Stimulated activated CD4-positive, alpha-beta T cell treated with anti-CD3 and anti-CD28 coated beads, Interleukin-2, amount 100 ng/mL, for 24 hours (primary cell): ENCODE measurements at regions not wholly inside any gene's neighbourhood (a gene's known extent, or its start where the extent isn't known, plus 50 kb on each side); places are given as distances from the start of the nearest gene placed in this dataset.
"Not testable (repeated sequence)": the region's sequence is repeated elsewhere in the genome, so short reads cannot be mapped to it uniquely, and the experiment has no call there.

Source experiments
- DNase-seq, 2 donors: peaks; one replicate each; pipeline ENCODE4 v3.0.0-alpha.2; 2020

DNA sequence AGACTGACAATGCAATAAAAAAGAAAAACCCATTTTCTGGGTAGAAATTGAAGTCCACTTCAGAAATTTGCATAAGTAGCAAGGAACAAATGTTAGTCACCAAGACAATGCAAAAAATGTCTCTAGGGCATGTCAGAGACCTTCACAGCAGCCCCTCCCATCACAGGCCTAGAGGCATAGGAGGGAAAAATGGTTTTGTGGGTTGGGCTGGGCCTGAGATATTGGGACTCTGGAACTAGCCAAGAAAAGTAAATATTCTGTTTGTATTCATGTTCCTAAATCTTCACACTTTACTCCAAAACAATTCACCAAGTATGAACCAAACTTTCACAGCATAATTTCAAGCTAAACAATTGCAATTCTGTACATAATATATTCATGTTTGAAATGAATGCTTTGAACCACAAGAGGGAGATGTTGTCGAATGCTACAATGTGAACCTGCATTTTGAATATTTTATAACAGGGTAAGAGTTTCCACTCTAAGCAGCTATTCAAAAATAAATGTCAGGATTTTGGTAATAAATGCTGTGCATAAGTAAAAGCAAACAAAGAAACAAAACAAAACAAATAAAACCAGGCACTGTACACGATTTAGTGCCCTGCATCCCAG lies 429.2 kb downstream of the OTOL1 start:
- DNase-seq = no peak

DNA sequence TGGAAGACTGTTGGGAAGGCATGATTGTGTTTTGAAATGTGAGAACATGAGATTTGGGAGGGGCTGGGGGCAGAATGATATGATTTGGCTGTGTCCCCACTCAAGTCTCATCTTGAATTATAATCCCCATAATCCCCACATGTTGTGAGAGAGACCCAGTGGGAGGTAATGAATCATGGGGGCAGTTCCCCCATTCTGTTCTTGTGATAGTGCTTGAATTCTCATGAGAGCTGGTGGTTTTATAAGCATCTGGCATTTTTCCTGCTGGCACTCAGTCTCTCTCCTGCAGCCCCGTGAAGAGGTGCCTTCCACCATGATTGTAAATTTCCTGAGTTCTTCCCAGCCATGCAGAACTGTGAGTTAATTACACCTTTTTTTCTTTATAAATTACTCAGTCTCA lies 430.5 kb downstream of the OTOL1 start:
- DNase-seq = no peak

GRCh38 chr3:161939918-161940620 lies 443.5 kb downstream of the OTOL1 start:
- no peak for DNase-seq

GRCh38 chr3:161940621-161940965 lies 444.0 kb downstream of the OTOL1 start:
- no peak for DNase-seq

GRCh38 chr3:161941891-161942290 lies 445.3 kb downstream of the OTOL1 start:
- no peak for DNase-seq

DNA sequence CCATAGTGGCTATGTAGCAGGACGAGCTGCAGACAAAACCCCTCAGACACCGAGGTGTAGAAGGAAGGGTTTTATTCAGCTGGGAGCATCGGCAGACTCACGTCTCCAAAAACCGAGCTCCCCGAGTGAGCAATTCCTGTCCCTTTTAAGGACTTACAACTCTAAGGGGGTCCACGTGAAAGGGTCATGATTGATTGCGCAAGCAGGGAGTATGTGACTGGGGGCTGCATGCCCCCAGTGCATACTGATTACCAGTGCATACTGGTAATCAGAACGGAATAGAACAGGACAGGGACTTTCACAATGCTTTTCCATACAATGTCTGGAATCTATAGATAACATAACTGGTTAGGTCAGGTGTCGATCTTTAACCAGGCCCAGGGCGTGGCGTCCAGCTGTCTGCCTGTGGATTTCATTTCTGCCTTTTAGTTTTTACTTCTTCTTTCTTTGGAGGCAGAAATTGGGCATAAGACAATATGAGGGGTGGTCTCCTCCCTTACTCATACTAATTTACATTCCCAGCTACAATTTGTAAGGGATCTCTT lies 447.3 kb downstream of the OTOL1 start:
- not testable (repeated sequence) for DNase-seq

GRCh38 chr3:161946443-161946960 lies 449.9 kb downstream of the OTOL1 start:
- no peak for DNase-seq

GRCh38 chr3:161950318-161950868 lies 453.8 kb downstream of the OTOL1 start:
- no peak for DNase-seq

- no peak for DNase-seq
These were observed 460.9 kb downstream of the OTOL1 start for GRCh38 chr3:161957467-161957866.

GRCh38 chr3:161964857-161965256 lies 468.2 kb downstream of the OTOL1 start:
- no peak for DNase-seq

DNA sequence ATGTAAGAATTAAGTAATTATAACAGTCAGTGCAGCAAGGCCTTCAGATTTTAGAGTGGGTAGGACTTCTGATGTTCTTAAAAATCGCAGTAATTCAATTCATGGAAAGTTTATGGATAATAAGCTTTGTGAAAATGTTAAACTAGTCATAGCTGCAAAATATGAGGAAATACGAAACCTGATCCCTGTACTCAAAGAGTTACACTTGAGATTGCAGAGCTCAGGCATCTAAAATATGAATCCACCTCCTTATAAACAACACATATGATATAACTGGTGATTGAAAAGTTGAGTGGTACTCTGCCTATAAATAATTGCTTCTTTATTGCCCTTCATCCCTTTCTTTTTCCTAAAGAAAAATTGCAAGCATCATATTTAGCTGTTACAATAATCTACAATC lies 473.3 kb downstream of the OTOL1 start:
- no peak for DNase-seq

- no peak for DNase-seq
These were observed 478.6 kb downstream of the OTOL1 start for GRCh38 chr3:161975201-161975600.

DNA sequence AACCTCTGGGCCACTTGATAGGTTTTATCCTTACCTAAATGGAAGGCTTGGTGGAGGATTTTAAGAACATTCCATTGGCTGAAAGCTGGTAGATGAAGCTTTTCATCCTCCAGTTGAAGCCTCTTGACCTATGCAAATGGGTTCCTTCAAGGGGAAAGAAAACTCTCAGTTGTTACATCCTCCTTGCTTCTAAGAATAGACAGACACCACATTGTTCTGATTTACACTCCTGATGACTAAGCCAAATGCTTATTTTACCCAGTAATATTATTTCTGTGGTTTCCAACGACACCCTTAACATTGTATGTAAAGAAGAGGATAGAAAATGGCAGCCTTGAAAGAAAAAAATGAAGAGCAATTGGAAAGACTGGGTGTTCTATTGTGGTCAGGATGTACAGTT lies 480.5 kb downstream of the OTOL1 start:
- no peak for DNase-seq

DNA sequence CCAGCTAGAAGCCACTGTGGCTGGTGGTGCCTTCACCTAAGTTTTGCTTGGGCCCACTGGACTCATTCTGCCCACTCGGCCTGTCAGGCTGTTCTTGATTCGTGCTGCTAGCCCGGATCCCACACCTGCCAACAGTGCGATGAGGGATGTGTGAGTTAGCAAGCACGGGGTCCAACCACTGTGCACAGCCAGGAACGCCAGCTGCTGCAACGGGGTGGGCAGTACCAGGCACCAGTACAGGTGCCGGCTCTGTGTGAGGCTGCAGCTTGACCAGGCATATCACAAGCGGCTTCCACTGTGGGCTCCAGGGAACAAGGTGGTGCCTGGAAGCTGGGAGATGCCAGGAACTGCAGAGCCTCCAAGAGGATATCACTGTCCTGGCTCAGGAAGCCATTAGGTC lies 481.2 kb downstream of the OTOL1 start:
- DNase-seq = no peak

- DNase-seq = no peak
These were observed 491.3 kb downstream of the OTOL1 start for GRCh38 chr3:161987933-161988332.

DNA sequence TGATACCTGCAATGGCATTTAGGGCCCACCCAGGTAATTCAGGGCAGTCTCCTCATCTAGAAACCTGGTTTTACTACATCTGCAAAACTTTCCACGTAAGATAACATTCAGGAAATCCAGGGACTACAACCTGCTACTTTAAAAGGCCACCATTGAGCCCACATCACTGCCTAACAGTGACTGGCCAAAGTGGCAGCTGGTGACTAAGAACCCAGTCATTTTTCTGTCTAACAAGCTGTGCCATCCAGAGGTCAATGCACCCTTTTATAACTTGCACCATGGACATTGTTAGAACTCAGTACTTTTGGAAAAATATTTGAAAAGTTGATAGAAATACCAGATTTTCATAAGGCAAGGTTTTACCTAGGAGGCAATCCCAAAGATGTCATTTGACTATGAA lies 492.4 kb downstream of the OTOL1 start:
- DNase-seq = no peak

DNA sequence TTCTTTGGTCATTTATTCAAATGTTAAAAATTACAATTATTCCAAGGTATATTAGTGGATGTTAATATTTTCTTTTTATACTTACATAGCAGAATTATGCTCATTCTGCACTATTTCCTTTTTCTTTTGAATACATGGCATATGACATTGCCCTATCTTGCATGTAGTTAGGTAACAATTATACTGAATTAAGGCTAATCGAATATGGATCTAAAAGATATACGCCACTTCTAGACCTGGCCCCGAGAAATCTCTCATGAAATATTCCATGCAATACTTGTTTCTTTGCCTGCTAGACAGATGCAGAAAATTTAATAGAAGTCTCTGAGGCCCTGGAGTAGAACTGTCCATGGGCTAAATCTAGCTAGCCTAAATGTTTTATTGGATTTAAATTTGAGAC lies 493.4 kb downstream of the OTOL1 start:
- no peak for DNase-seq

DNA sequence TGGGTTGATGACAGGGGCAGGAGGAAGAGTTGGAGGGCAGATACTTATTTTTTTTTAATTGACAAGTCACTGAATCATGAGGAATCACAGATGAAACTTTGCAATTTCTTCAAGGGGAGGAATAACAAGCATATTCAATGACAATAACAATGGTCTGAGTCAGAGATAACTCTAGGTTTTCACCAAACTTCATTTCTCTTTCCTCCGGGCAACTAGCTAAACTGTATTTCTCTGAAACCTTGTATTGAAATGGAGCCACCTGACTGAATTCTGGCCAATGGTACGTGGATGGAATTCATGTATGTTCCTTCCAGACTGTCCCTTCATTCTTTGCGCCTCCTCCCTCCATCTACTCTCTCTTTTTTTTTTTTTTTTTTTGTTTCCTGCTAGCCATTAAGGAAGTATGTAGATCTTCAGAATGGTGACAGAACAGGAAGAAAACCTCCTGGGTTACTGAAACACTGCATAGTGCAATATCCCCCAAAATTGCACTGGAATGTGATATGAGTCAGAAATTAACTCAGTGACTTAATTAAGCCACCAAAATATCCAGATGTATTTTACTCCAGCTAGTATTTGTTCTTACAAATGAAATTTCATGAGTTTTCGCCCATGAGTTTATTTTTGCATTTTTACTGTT lies 495.4 kb downstream of the OTOL1 start:
- DNase-seq = no peak

DNA sequence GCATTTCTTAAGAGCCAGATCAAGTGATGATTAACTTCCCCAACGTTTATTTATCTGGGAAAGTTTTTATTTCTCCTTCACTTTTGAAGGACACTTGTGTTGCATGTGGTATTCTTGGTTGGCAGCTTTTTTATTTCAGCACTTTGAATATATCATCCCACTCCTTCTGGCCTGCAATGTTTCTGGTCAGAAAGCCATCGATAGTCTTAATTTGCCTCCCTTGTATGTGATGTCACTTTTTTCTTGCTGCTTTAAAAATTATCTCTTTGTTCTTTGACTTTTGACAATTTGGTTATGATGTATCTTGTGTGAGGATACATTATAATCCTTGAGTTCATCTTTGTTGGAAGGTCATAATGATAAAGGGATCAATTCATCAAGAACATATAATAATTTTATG lies 503.2 kb downstream of the OTOL1 start:
- no peak for DNase-seq

GRCh38 chr3:162007722-162008121 lies 511.1 kb downstream of the OTOL1 start:
- DNase-seq = no peak

DNA sequence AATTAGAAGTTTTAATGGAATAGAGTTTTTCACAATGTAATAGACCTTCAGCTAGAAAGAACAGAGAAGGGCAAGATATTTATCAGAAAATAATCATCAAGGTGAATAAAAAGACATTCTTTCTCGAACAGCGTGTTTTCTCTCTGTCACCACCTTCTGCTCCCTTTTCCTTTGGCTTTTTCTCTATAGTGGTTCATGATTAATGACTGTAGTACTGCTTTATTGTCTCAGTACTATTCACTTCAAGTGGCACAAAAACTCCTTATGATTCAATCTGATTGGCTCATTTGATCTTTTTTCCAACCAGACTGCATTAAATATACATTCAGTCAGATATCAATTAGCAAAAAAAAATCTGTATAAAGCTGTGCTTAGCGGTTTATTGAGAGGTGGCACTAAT lies 516.0 kb downstream of the OTOL1 start:
- DNase-seq = no peak

GRCh38 chr3:162014284-162014683 lies 517.7 kb downstream of the OTOL1 start:
- no peak for DNase-seq

DNA sequence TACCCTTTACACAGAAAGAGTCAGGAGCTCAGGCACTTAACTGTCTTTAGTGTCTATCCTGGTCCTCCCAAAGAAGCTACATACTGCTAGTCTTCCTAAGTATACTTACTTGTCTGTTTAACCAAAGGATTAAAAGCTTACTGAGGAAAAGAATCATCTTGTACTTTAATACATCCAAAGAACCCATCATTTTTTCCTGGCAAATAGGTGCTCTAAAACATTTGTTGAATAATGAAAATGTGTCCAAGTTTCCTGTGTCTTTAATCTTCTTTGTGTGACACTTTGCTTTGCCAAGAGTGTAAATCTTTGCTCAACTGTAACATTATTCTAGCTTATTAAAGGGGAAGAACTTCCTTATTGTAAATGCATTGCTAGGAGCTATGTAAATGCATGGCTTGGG lies 519.2 kb downstream of the OTOL1 start:
- no peak for DNase-seq

- DNase-seq = no peak
These were observed 523.2 kb downstream of the OTOL1 start for GRCh38 chr3:162019817-162020216.
